ENCODE measurements at regions not wholly inside any gene's neighbourhood (a gene's known extent, or its start where the extent isn't known, plus 50 kb on each side); places are given as distances from the start of the nearest gene placed in this dataset.

DNA sequence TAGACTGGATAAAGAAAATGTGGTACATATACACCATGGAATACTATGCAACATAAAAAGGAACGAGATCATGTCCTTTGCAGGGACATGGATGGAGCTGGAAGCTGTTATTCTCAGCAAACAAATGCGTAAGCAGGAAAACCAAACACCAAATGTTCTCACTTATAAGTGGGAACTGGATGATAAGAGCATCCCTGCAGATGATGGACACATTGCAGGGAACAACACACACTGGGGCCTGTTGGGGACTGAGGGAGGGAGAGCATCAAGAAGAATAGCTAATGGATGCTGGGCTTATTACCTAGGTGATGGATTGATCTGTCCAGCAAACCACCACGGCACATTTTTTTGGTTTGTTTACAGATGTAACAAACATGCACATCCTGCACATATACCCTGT lies 470.5 kb upstream of the CITED2 start:
- no peak for DNase-seq

- no peak for DNase-seq
Observed at GRCh38 chr6:139841794-139842215, 467.4 kb upstream of the CITED2 start.

DNA sequence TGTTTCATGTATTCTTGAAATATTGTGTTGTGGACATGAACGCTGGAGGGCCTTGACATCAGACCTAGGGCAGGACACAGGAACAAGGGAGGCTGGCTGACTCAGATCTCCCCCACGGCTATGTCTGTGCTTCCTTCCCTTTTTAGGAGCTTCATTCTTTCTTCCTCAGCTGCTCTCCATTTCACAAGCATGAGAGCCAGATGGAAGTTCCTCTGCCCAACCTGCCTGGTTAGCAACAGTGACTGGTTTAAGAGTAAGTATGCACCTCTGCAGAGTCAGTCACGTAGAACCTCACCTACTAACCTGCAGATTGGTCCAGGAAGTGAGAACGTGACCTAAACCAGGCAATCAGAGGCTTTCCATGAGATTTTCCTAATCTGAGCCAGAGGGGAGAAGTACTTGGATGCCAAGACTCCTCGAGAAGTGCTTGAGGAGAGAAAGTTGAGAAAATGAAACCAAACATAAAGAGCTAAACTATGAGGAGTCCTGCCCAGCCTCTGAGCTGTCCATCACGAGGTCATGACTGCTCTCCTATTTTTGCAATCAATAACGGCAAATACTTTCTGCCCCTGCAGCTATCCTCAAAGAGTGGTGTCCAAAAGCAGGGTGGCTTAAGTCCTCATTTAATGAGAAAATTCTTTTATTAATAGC lies 465.2 kb upstream of the CITED2 start:
- DNase-seq, result no peak

DNA sequence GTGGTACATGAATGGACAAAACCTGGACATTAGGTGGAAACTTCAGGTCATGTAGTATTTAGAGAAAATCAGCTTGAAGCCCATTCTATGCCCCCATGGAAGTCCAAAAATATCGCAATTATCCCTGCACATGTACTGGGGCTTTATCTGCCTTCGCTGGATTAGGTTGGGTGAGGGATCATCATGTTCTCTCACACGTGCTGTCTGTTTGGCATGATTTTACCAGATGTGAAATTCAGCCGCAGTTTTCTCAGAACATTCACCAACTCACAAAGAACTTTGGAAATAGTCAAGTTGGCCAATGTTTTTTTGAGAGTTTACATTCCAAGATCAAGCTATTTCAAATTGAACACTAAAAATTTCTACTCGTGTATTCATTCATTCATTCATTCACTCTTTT lies 459.8 kb upstream of the CITED2 start:
- no peak for DNase-seq

- no peak for DNase-seq
Observed at GRCh38 chr6:139833592-139833991, 459.1 kb upstream of the CITED2 start.

DNA sequence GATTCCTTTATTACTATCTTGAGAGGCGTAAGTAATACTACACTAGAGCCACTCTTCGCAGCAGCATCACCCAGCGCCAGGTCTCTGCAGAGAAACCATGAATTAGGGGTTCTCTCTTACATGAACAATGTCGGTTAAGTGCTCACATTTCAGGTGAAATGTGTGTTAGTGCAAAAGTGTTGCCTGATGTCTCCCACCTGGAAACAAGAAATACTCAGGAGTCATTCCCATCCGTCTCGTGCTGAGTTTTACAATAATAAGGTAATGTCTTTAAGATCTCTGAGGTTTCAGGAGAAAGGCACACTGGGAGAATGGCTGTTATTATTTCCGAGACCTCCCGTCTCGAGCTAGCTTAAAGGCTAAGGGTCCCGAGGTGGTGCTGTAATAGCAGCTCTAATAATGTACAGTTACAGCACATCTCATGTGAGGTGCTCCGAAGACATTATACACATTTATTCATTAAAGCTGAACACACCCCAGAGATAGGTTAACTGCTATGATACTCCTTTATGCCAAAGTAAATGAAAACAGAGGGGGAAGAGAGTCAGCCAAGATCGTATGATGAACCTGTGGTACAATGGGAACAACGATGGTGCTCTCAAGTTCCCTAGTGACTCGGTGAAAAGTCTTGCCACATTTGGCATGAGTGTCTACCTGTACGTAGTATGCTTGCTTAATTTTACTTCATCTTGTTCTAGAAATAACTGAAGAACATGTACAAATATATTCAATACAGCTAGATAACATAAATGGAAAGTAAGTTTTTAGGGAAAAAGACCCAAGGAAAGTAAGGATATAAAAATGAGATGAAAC lies 458.3 kb upstream of the CITED2 start:
- no peak for DNase-seq

GRCh38 chr6:139829576-139829975 lies 455.1 kb upstream of the CITED2 start:
- no peak for DNase-seq

DNA sequence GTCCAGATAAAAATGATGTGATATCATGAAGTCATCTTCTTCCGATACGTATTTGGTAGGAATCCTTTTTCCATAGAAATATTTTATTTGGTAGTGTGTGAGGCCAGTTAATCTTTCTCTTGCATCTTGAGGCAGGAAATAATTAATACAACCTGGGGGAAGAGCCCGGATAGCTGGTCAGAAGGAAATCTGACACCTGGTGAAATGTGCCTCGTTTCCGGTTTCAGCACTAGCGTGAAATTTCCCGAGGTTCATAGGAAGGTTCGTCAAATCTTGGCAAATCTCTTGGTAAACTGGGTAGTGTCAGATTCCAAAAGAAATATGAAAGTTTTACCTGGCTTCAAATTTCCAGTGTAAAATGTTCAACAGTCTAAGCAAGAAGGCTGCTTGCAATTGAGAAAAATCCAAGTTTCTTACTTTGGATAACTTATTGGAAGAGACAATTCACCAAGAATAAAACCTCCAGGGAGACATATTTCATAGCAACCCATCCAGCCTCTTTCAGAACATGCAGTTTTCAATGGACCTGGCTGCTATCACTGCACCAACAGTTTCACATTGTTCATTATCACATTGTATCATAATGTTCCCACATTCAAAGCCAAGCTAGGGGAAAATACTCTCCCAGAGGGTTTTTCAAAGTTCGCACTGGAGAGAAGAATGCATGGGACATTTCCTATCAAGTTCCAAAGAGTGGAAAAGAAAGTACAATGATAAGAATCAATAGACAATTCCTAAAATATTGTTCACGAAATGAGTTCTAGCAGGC lies 454.5 kb upstream of the CITED2 start:
- no peak for DNase-seq

- DNase-seq, result no peak
Observed at GRCh38 chr6:139825935-139826374, 451.5 kb upstream of the CITED2 start.

DNA sequence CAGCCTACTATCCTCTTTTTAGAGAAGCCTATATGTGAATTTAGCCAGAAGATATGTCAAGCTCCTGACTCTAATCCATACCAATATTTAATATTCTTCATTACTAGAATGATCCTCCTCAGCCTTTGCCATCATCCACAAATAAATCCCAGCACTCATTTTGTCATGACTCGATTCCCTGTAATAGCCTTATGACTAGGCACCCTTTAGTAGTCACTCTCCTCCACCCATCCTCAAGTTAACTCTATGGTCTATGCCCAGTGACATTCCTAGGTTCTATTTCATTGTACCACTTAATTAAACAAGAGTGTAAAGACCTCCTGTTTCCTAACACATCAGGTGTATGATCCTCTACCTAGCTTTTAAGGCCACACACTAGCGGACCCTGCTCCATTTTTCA lies 450.4 kb upstream of the CITED2 start:
- no peak for DNase-seq

DNA sequence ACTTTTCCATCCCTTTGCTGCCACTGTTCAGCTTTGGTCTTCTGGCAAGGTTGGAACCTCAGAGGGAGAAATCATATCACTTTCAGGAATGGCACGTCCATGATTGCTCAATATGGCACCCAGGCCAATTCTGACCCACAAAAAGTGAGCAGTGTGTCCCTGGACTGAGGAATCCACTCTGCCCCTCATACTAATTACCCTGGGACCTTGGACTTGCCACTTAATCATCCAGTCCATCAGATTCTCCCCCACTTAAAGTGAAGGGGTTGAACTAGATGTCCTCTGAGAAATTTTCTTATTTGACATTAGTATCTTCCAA lies 449.3 kb upstream of the CITED2 start:
- DNase-seq, result no peak

DNA sequence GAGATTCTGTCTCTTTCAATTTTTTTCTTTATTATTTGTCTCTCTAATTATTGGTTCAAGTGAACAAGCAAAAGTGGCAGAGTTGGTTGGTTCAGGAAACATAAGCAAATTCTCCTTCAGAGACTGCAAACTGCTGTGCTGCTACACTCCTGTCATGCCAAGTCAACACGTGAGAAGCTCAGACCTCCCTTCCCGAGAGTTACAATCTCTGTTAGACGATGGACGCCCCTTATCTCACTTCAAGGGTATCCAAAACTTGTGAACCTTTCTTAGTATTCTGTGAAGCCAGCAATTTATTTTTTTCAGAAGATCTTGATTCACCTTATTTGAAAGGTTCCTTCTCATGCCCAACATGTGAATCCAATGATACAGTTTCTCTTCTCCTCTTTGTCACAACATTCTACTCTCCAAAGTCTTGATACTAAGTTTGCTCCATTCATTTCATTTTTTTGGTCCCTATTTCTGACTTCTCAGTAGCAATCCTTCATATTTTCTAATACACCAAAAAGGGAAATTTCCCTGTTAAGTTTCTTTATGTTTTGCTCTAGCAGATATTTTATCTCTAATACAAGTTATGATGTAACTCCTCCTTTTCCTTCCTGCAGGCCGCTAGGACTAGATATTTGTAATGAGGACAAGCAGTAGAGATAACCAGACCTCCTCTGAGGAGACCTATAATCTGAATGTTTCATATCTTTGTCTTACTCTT lies 448.8 kb upstream of the CITED2 start:
- DNase-seq, result no peak

GRCh38 chr6:139821676-139822223 lies 447.3 kb upstream of the CITED2 start:
- no peak for DNase-seq

DNA sequence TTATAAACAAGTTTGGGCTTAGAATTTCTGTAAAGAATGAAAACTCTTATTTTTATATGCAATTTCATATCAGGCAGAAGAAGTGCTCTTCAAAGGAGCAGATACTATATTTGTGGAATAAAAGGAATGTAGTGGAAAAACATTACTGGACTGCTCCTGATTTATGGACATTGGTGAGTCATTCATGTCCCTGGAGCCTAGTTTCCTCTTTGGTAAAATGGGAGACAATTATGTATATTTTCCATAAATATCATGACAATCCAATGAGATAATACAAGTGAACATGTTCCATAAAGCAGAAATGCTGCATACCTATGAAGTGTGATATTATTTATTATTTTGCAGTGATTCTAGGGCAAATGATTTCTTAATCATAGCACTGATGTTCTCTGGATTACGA lies 445.8 kb upstream of the CITED2 start:
- DNase-seq, result no peak

DNA sequence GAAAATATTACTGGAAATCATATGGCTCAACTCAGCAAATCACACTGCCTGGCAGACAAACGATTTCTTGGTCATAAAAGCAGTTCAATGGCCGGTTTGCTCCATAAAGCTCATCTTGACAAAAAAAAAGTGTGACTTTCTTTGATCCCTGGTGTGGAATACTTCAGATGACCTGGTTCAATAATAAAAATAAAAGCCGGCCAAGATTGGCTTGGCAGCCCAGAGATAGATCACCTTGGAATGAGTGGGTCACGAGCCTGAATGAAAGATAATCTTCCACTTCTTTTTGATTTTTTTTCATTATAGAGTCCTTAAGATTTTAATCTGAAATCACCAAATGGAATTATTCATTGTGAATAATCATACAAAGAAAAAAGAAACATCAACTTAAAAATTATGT lies 445.3 kb upstream of the CITED2 start:
- no peak for DNase-seq

GRCh38 chr6:139812939-139813338 lies 438.5 kb upstream of the CITED2 start:
- no peak for DNase-seq

DNA sequence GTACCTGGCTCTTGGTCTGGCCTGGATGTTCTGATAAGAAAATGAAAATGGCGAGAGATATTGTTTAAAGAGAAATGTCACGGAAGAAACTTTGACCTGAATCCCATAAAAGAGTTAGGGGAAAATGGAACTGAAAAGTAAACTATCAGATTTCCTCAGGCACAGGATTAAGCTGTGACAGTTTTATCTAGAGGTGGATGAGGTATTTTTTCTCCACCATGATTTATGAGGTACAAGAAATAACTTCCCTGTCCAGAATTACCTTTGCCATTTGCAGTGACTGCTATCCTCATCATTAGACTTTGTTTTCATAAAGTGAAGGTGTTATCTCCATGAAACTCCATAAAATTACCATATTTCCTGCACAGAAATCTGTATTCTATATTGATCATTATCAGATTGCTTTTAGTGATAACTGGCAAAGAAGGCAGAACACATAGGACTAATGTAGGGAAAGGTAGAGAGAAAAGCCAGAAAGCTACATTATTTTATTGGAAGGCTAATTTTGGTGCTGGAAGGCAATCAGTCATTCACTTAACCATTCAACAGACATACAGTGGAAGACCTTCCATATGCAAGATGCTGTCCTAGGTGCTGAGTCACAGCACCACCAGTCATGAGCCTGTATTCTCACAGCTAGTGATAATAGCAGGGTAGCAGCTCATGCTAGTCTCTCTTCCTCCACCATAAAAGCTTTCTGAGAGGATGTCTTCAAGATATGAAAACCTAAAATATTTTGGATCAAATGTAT lies 427.3 kb upstream of the CITED2 start:
- no peak for DNase-seq

DNA sequence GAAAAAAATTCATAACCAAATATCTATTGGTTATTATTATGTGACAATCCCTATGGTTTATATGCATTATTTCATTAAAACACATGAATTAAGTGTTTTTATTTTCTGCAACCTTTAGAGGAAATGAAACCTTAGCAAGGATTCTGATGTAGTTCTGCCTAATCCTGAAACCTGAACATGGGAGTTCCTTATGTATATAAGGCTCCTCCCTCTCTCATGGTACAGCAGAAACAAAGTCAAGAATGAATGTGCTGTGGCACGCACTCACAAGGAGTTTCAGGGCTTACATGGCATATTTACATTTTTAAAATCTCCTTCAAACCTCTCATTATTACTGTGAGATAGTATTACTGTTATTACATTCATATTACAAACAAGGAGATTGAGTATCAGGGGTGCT lies 426.4 kb upstream of the CITED2 start:
- no peak for DNase-seq

- DNase-seq, result no peak
Observed at GRCh38 chr6:139790527-139790926, 416.1 kb upstream of the CITED2 start.

DNA sequence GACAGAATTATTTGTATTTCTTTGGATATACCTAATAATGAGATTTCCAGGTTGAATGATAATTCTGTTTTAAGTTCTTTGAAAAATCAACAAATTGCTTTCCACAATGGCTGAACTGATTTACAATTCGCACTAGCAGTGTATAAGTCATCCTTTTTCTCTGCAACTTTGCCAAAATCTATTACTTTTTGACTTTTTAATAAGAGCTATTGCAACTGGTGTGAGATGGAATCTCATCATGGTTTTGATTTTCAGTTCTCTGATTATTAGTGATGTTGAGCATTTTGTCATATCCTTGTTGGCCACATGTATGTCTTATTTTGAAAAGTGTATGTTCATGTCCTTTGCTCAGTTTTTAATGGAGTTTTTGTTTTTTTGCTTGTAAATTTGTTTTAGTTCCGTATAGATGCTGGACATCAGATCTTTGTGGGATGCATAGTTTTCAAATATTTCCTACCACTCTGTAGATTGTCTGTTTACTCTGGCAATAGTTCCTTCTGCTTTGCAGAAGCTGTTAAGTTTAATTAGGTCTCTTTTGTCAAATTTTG lies 409.8 kb upstream of the CITED2 start:
- no peak for DNase-seq

DNA sequence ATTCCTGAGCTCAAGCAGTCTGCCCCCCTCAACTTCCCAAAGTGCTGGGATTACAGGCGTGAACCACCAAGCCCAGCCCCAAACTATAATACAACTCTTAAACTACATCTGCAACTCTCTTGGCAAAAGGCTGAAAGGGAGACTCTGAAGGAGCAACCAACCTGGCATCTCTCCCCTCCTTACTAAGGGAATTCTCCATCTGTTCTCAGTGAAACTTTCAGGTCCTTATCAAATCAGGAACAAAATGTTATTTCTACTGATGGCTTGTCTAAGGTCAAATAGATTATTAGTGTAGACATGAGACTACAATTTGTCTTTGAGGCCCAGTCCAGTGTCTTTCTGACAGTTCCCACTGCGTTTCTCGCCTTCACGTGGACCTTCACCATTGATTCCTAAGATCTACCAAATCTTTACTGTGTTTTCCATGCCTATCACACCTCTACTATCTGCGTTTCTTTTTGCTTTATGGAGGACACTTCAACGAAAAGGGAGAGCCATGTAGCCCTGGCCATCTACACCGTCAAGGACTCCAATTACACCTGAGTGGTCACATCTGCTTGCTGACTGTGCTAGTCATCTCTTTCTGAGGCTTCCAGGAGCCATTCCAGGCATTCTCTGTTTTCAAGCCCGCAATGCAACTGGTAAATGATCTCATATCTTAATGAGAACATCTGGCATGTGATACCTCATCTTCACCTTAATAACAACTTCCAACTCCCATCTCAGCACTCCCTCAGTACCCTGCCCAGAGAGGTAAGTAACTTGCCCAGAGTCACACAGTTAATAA lies 405.7 kb upstream of the CITED2 start:
- DNase-seq, result no peak
